GM23338 (cell line): ENCODE measurements at regions not wholly inside any gene's neighbourhood (a gene's known extent, or its start where the extent isn't known, plus 50 kb on each side); places are given as distances from the start of the nearest gene placed in this dataset.

Source experiments
- ATAC-seq: fragments of 200-7000 bp; cut with Tn5 transposase; 3 replicates; pipeline ENCODE4 v1.9.1; 2020
- DNase-seq: peaks from one replicate; pipeline ENCODE4 v3.0.0-alpha.2; 2015; ENCODE audit warnings: low spot score
- H2AFZ ChIP-seq: fragments of 200-600 bp; sonication (generic); 2 replicates; pipeline ENCODE4 v1.8.0; 2016; ENCODE audit warnings: antibody characterized with exemption, mild to moderate bottlenecking, moderate library complexity
- H3F3A ChIP-seq: fragments of 200-600 bp; sonication (generic); replicated peaks from 2 replicates; pipeline ENCODE4 v1.8.0; 2017; ENCODE audit warnings: antibody characterized with exemption, mixed run types, low read depth
- H3K27ac ChIP-seq: fragments of 200-600 bp; sonication (generic); 2 replicates; pipeline ENCODE4 v1.6.1; 2016; ENCODE audit warnings: low read depth
- H3K27me3 ChIP-seq: fragments of 200-600 bp; sonication (generic); 2 replicates; pipeline ENCODE4 v1.8.0; 2016; ENCODE audit warnings: mild to moderate bottlenecking, mixed run types, moderate library complexity; ENCODE audit not compliant: insufficient read depth
- H3K36me3 ChIP-seq: fragments of 200-600 bp; sonication (generic); 2 replicates; pipeline ENCODE4 v1.8.0; 2016; ENCODE audit warnings: mild to moderate bottlenecking; ENCODE audit not compliant: insufficient read depth
- H3K4me1 ChIP-seq: fragments of 200-600 bp; sonication (generic); 2 replicates; pipeline ENCODE4 v1.8.0; 2016; ENCODE audit warnings: mild to moderate bottlenecking, moderate library complexity; ENCODE audit not compliant: insufficient read depth
- H3K4me2 ChIP-seq: fragments of 200-600 bp; sonication (generic); 2 replicates; pipeline ENCODE4 v1.7.1; 2017; ENCODE audit warnings: mixed run types
- H3K4me3 ChIP-seq: fragments of 200-600 bp; sonication (generic); 2 replicates; pipeline ENCODE4 v1.6.1; 2016; ENCODE audit warnings: mixed run types
- H3K79me2 ChIP-seq: fragments of 200-600 bp; sonication (generic); replicated peaks from 2 replicates; pipeline ENCODE4 v1.8.0; 2017; ENCODE audit warnings: mild to moderate bottlenecking; ENCODE audit not compliant: insufficient read depth
- H3K9me2 ChIP-seq: fragments of 200-600 bp; sonication (generic); 2 replicates; pipeline ENCODE4 v1.8.0; 2017; ENCODE audit not compliant: insufficient read depth
- H4K20me1 ChIP-seq: fragments of 200-600 bp; sonication (generic); replicated peaks from 2 replicates; pipeline ENCODE4 v1.8.0; 2017; ENCODE audit warnings: mild to moderate bottlenecking; ENCODE audit not compliant: insufficient read depth
- H3K27ac Mint-ChIP-seq: 2 replicates; pipeline ENCODE4 v1.8.0; 2020; ENCODE audit warnings: inconsistent platforms, mild to moderate bottlenecking, moderate library complexity, mixed read lengths
- H3K27me3 Mint-ChIP-seq: 3 replicates; pipeline ENCODE4 v1.8.0; 2022; ENCODE audit warnings: low read depth, mild to moderate bottlenecking, moderate library complexity, mixed read lengths, inconsistent platforms; ENCODE audit not compliant: insufficient read depth, poor library complexity
- H3K36me3 Mint-ChIP-seq: 3 replicates; pipeline ENCODE4 v1.8.0; 2021; ENCODE audit warnings: low read depth, mild to moderate bottlenecking, inconsistent platforms, moderate library complexity, mixed read lengths
- H3K4me1 Mint-ChIP-seq: 3 replicates; pipeline ENCODE4 v1.8.0; 2020; ENCODE audit warnings: mild to moderate bottlenecking, inconsistent platforms, mixed read lengths
- H3K4me3 Mint-ChIP-seq: 3 replicates; pipeline ENCODE4 v1.8.0; 2021; ENCODE audit warnings: moderate library complexity, mild to moderate bottlenecking, inconsistent platforms, mixed read lengths
- H3K9me3 Mint-ChIP-seq: 3 replicates; pipeline ENCODE4 v1.8.0; 2020; ENCODE audit warnings: moderate library complexity, mild to moderate bottlenecking, inconsistent platforms, mixed read lengths
- CREB1 ChIP-seq: fragments of 250-450 bp; sonication (Bioruptor Pico); IDR thresholded peaks from 2 replicates; pipeline ENCODE4 v1.5.0; 2020; ENCODE audit warnings: low read depth, mild to moderate bottlenecking, moderate library complexity
- CTCF ChIP-seq, 2 experiments: fragments of 200-600 bp in 1 of 2; sonication (generic) in 1 of 2; conservative IDR thresholded peaks; 2 replicates each; pipeline versions ENCODE4 v1.5.1 to v1.6.1; 2016 to 2017; ENCODE audit warnings: antibody characterized with exemption in 2 of 2, low read depth in 2 of 2, mild to moderate bottlenecking in 2 of 2, moderate library complexity in 1 of 2
- ETS1 ChIP-seq: IDR thresholded peaks from 2 replicates; pipeline ENCODE4 v1.6.1; 2016; ENCODE audit warnings: antibody characterized with exemption
- EZH2 ChIP-seq: fragments of 200-600 bp; sonication (generic); IDR thresholded peaks from one replicate; pipeline ENCODE4 v1.8.0; 2017; ENCODE audit warnings: antibody characterized with exemption, mild to moderate bottlenecking, low read depth; ENCODE audit not compliant: unreplicated experiment
- EZH2phosphoT487 ChIP-seq: fragments of 200-600 bp; sonication (generic); IDR thresholded peaks from one replicate; pipeline ENCODE4 v1.8.1; 2018; ENCODE audit warnings: antibody characterized with exemption; ENCODE audit not compliant: unreplicated experiment
- JUNB ChIP-seq: IDR thresholded peaks from one replicate; pipeline ENCODE4 v1.6.1; 2016; ENCODE audit warnings: antibody characterized with exemption; ENCODE audit not compliant: unreplicated experiment
- NANOG ChIP-seq: IDR thresholded peaks from 2 replicates; pipeline ENCODE4 v1.6.1; 2016; ENCODE audit warnings: antibody characterized with exemption, borderline replicate concordance
- POLR2AphosphoS5 ChIP-seq: IDR thresholded peaks from 2 replicates; pipeline ENCODE4 v1.6.1; 2016; ENCODE audit warnings: antibody characterized with exemption, low read depth
- REST ChIP-seq: IDR thresholded peaks from one replicate; pipeline ENCODE4 v1.6.1; 2018; ENCODE audit warnings: antibody characterized with exemption; ENCODE audit not compliant: unreplicated experiment
- STAT1 ChIP-seq: IDR thresholded peaks from one replicate; pipeline ENCODE4 v1.6.1; 2016; ENCODE audit warnings: antibody characterized with exemption; ENCODE audit not compliant: unreplicated experiment
- ZNF114 ChIP-seq: fragments of 250-450 bp; sonication (Bioruptor Pico); IDR thresholded peaks from 2 replicates; pipeline ENCODE4 v1.5.0; 2020; ENCODE audit warnings: mild to moderate bottlenecking, moderate library complexity
- ZNF331 ChIP-seq: fragments of 250-450 bp; sonication (Bioruptor Pico); IDR thresholded peaks from 2 replicates; pipeline ENCODE4 v1.5.0; 2020; ENCODE audit warnings: low read depth, mild to moderate bottlenecking, moderate library complexity

GRCh38 chr7:130900471-130901076 is 166.6 kb upstream of the KLF14 start:
- Histone ChIP-seq H4K20me1 (no peaks in the 10 kb centered on the region), H3K27me3 (no peaks in the 10 kb centered on the region), H3K9me2 (no peaks in the 10 kb centered on the region), H3K27ac (0 out of 2 replicates have a peak overlapping the region, but pooled peaks have one; percentile 14), H3K79me2 (no peaks in the 10 kb centered on the region; the same call in 1 of the 2 replicates), H3F3A (no peaks in the 10 kb centered on the region), H3K4me2 (no peak overlapping the region), H2AFZ (no peak overlapping the region), H3K4me3 (no peak overlapping the region), H3K36me3 (no peaks in the 10 kb centered on the region; the same call in 1 of the 2 replicates), H3K4me1 (peaks cover 34% of the 10 kb centered on the region)
- Mint-ChIP-seq H3K4me3 (no peak overlapping the region), H3K27me3 (peaks cover 10% of the 10 kb centered on the region), H3K36me3 (peaks cover 2% of the 10 kb centered on the region; the same call in 1 of the 3 replicates), H3K9me3 (peaks cover 2% of the 10 kb centered on the region; the same call in 2 of the 3 replicates), H3K27ac (no peak overlapping the region), H3K4me1 (peaks cover 59% of the 10 kb centered on the region)
- DNase-seq (no peak), ATAC-seq (no peak)
- no peak for TF ChIP-seq ETS1
- TF ChIP-seq REST = no peak
- no peak for TF ChIP-seq CREB1 (CRISPR knock-in tag)

- ATAC-seq (peak; percentile 10), DNase-seq (no peak)
- Histone ChIP-seq H3K27ac (0 out of 2 replicates have a peak overlapping the region, but pooled peaks have one; percentile 14), H3K9me2 (no peaks in the 10 kb centered on the region), H3K4me1 (peaks cover 34% of the 10 kb centered on the region), H3K27me3 (no peaks in the 10 kb centered on the region), H4K20me1 (no peaks in the 10 kb centered on the region), H2AFZ (no peak overlapping the region), H3K4me2 (no peak overlapping the region), H3F3A (no peaks in the 10 kb centered on the region), H3K79me2 (no peaks in the 10 kb centered on the region; the same call in 1 of the 2 replicates), H3K36me3 (no peaks in the 10 kb centered on the region; the same call in 1 of the 2 replicates), H3K4me3 (no peak overlapping the region)
- Mint-ChIP-seq H3K27ac (peak overlapping the region; percentile 76; the same call in 1 of the 2 replicates), H3K4me3 (no peak overlapping the region), H3K27me3 (peaks cover 10% of the 10 kb centered on the region), H3K4me1 (peaks cover 54% of the 10 kb centered on the region), H3K9me3 (peaks cover 2% of the 10 kb centered on the region; the same call in 2 of the 3 replicates), H3K36me3 (peaks cover 2% of the 10 kb centered on the region; the same call in 1 of the 3 replicates)
- TF ChIP-seq POLR2AphosphoS5 (no peak), ZNF331 (CRISPR knock-in tag) (no peak), NANOG (no peak), REST (no peak), ZNF114 (CRISPR knock-in tag) (no peak), STAT1 (no peak), EZH2phosphoT487 (no peak), JUNB (no peak), ETS1 (no peak), EZH2 (no peak), CTCF (conservative IDR thresholded peaks at IDR 0.05; ENCODE audit: low read depth in 2 of 2) (no peak)
Observed at GRCh38 chr7:130901209-130901783, 167.3 kb upstream of the KLF14 start.
